HEK293 (cell line): ENCODE measurements at regions not wholly inside any gene's neighbourhood (a gene's known extent, or its start where the extent isn't known, plus 50 kb on each side); places are given as distances from the start of the nearest gene placed in this dataset.

Source experiments
- CTCF ChIA-PET: fragments of 350-600 bp; formaldehyde crosslinking; extraction: SDS; loops from one replicate; lab custom pipeline; 2021; ENCODE audit warnings: antibody characterized with exemption; lab: Yijun Ruan, JAX
- POLR2A ChIA-PET: fragments of 300-600 bp; formaldehyde crosslinking; extraction: SDS; loops from one replicate; lab custom pipeline; 2020; ENCODE audit warnings: antibody characterized with exemption, inconsistent platforms; lab: Yijun Ruan, JAX
- H3K27ac ChIP-seq: fragments of 200-500 bp; sonication (Bioruptor generic); 2 replicates; pipeline ENCODE4 v1.5.1; 2014; ENCODE audit warnings: low read depth, low read length, control low read depth, inconsistent platforms; ENCODE audit errors: extremely low read depth
- H3K36me3 ChIP-seq, 2 experiments: fragments of 200-500 bp in 1 of 2; sonication (Bioruptor generic) in 1 of 2; 1 replicate in 1 of 2; 2 replicates in 1 of 2; pipeline ENCODE4 v1.5.1; 2014 to 2017; ENCODE audit warnings: inconsistent platforms in 2 of 2, low read length in 2 of 2; ENCODE audit not compliant: control insufficient read depth in 2 of 2, insufficient read depth in 1 of 2
- H3K4me1 ChIP-seq: fragments of 200-500 bp; sonication (Bioruptor generic); 2 replicates; pipeline ENCODE4 v1.5.1; 2014; ENCODE audit warnings: mild to moderate bottlenecking, low read length, inconsistent platforms; ENCODE audit not compliant: control insufficient read depth, insufficient read depth
- H3K4me3 ChIP-seq: 2 replicates; pipeline ENCODE4 v1.5.1; 2011; ENCODE audit warnings: low read depth, mild to moderate bottlenecking, control low read depth, low read length, moderate library complexity
- H3K9me3 ChIP-seq: fragments of 200-500 bp; sonication (Bioruptor generic); 2 replicates; pipeline ENCODE4 v1.5.1; 2014; ENCODE audit warnings: low read depth, low read length, inconsistent platforms; ENCODE audit not compliant: control insufficient read depth, insufficient read depth
- ATF2 ChIP-seq: fragments of 450-650 bp; formaldehyde crosslinking; IDR thresholded peaks from 2 replicates; pipeline ENCODE4 v1.5.1; 2016; ENCODE audit warnings: missing biosample characterization, missing genetic modification characterization, low read depth
- BCL11B ChIP-seq: fragments of 450-650 bp; formaldehyde crosslinking; IDR thresholded peaks from 2 replicates; pipeline ENCODE4 v1.5.1; 2016; ENCODE audit warnings: low read depth, missing biosample characterization, missing genetic modification characterization
- HOXA7 ChIP-seq: sonication (generic); formaldehyde crosslinking; IDR thresholded peaks from 2 replicates; pipeline ENCODE4 v1.8.1; 2022; ENCODE audit warnings: missing genetic modification reagents, borderline replicate concordance
- KLF10 ChIP-seq: fragments of 450-650 bp; IDR thresholded peaks from 2 replicates; pipeline ENCODE4 v1.5.1; 2018; ENCODE audit warnings: missing biosample characterization, mild to moderate bottlenecking, missing genetic modification characterization
- KLF7 ChIP-seq: fragments of 450-650 bp; formaldehyde crosslinking; IDR thresholded peaks from 2 replicates; pipeline ENCODE4 v1.5.1; 2016; ENCODE audit warnings: missing biosample characterization, missing genetic modification characterization, borderline replicate concordance
- MYNN ChIP-seq: fragments of 450-650 bp; formaldehyde crosslinking; IDR thresholded peaks from 2 replicates; pipeline ENCODE4 v1.5.1; 2016; ENCODE audit warnings: missing biosample characterization, missing genetic modification characterization, borderline replicate concordance
- REPIN1 ChIP-seq: fragments of 450-650 bp; formaldehyde crosslinking; IDR thresholded peaks from 2 replicates; pipeline ENCODE4 v1.5.1; 2017; ENCODE audit warnings: missing biosample characterization, missing genetic modification characterization, low read depth
- ZBTB44 ChIP-seq: fragments of 450-650 bp; IDR thresholded peaks from 2 replicates; pipeline ENCODE4 v1.5.1; 2018; ENCODE audit warnings: missing biosample characterization, mild to moderate bottlenecking, missing genetic modification characterization
- ZBTB6 ChIP-seq: fragments of 450-650 bp; formaldehyde crosslinking; IDR thresholded peaks from 2 replicates; pipeline ENCODE4 v1.5.1; 2017; ENCODE audit warnings: missing biosample characterization, missing genetic modification characterization
- ZEB2 ChIP-seq: fragments of 450-650 bp; formaldehyde crosslinking; IDR thresholded peaks from 2 replicates; pipeline ENCODE4 v1.5.1; 2016; ENCODE audit warnings: missing biosample characterization, missing genetic modification characterization
- ZFP3 ChIP-seq: fragments of 450-650 bp; formaldehyde crosslinking; IDR thresholded peaks from 2 replicates; pipeline ENCODE4 v1.5.1; 2016; ENCODE audit warnings: low read depth, missing biosample characterization, missing genetic modification characterization
- ZNF174 ChIP-seq: fragments of 450-650 bp; formaldehyde crosslinking; IDR thresholded peaks from 2 replicates; pipeline ENCODE4 v1.5.0; 2017; ENCODE audit warnings: missing biosample characterization, mild to moderate bottlenecking, missing genetic modification characterization
- ZNF202 ChIP-seq: fragments of 450-650 bp; formaldehyde crosslinking; IDR thresholded peaks from 2 replicates; pipeline ENCODE4 v1.5.1; 2016; ENCODE audit warnings: missing biosample characterization, missing genetic modification characterization, borderline replicate concordance
- ZNF211 ChIP-seq: fragments of 450-650 bp; formaldehyde crosslinking; IDR thresholded peaks from 2 replicates; pipeline ENCODE4 v1.5.1; 2016; ENCODE audit warnings: low read depth, missing biosample characterization, missing genetic modification characterization
- ZNF214 ChIP-seq: fragments of 450-650 bp; formaldehyde crosslinking; IDR thresholded peaks from 2 replicates; pipeline ENCODE4 v1.5.1; 2017; ENCODE audit warnings: missing biosample characterization, mild to moderate bottlenecking, missing genetic modification characterization, borderline replicate concordance
- ZNF350 ChIP-seq: fragments of 450-650 bp; formaldehyde crosslinking; IDR thresholded peaks from 2 replicates; pipeline ENCODE4 v1.5.0; 2017; ENCODE audit warnings: missing biosample characterization, mild to moderate bottlenecking, missing genetic modification characterization
- ZNF510 ChIP-seq: fragments of 450-650 bp; formaldehyde crosslinking; IDR thresholded peaks from 2 replicates; pipeline ENCODE4 v1.5.1; 2018; ENCODE audit warnings: mild to moderate bottlenecking, missing genetic modification characterization, missing biosample characterization; ENCODE audit not compliant: insufficient replicate concordance
- ZNF544 ChIP-seq: fragments of 450-650 bp; formaldehyde crosslinking; IDR thresholded peaks from 2 replicates; pipeline ENCODE4 v1.5.0; 2017; ENCODE audit warnings: missing biosample characterization, missing genetic modification characterization
- ZNF549 ChIP-seq: fragments of 450-650 bp; IDR thresholded peaks from 2 replicates; pipeline ENCODE4 v1.5.1; 2018; ENCODE audit warnings: missing biosample characterization, missing genetic modification characterization, mild to moderate bottlenecking, inconsistent platforms, moderate library complexity
- ZNF571 ChIP-seq: fragments of 450-650 bp; formaldehyde crosslinking; IDR thresholded peaks from 2 replicates; pipeline ENCODE4 v1.5.0; 2017; ENCODE audit warnings: missing biosample characterization, missing genetic modification characterization
- ZNF624 ChIP-seq: fragments of 450-650 bp; formaldehyde crosslinking; IDR thresholded peaks from 2 replicates; pipeline ENCODE4 v1.5.1; 2017; ENCODE audit warnings: missing biosample characterization, missing genetic modification characterization
- ZNF670 ChIP-seq: fragments of 450-650 bp; formaldehyde crosslinking; IDR thresholded peaks from 2 replicates; pipeline ENCODE4 v1.5.1; 2016; ENCODE audit warnings: missing biosample characterization, missing genetic modification characterization, low read depth
- ZNF677 ChIP-seq: fragments of 450-650 bp; IDR thresholded peaks from 2 replicates; pipeline ENCODE4 v1.5.0; 2018; ENCODE audit warnings: missing biosample characterization, mild to moderate bottlenecking, missing genetic modification characterization, moderate library complexity
- ZNF704 ChIP-seq: fragments of 450-650 bp; formaldehyde crosslinking; IDR thresholded peaks from 2 replicates; pipeline ENCODE4 v1.5.1; 2016; ENCODE audit warnings: missing biosample characterization, missing genetic modification characterization
- ZNF707 ChIP-seq: fragments of 450-650 bp; formaldehyde crosslinking; IDR thresholded peaks from 2 replicates; pipeline ENCODE4 v1.5.1; 2016; ENCODE audit warnings: missing biosample characterization, missing genetic modification characterization
- ZNF76 ChIP-seq: fragments of 450-650 bp; formaldehyde crosslinking; IDR thresholded peaks from 2 replicates; pipeline ENCODE4; 2016; ENCODE audit warnings: low read depth, missing biosample characterization, missing genetic modification characterization, borderline replicate concordance
- ZNF776 ChIP-seq: fragments of 450-650 bp; formaldehyde crosslinking; IDR thresholded peaks from 2 replicates; pipeline ENCODE4 v1.5.0; 2017; ENCODE audit warnings: missing biosample characterization, missing genetic modification characterization, borderline replicate concordance
- ZSCAN5A ChIP-seq: fragments of 450-650 bp; formaldehyde crosslinking; IDR thresholded peaks from 2 replicates; pipeline ENCODE4 v1.5.1; 2016; ENCODE audit warnings: missing biosample characterization, missing genetic modification characterization

- CTCF ChIA-PET: no interaction called here
- POLR2A ChIA-PET: no interaction called here
Measured at GRCh38 chr17:13885953-13886889, 183.1 kb upstream of the COX10 start.

GRCh38 chr17:13888056-13888609 is 181.2 kb upstream of the COX10 start:
- Histone ChIP-seq H3K4me3 (no peak overlapping the region), H3K9me3 (no peaks in the 10 kb centered on the region), H3K27ac (no peak overlapping the region), H3K36me3 (no peaks in the 10 kb centered on the region), H3K4me1 (no peaks in the 10 kb centered on the region)
- ChIA-PET POLR2A (no interaction called here), CTCF (interaction anchor here (0.6 to 1.2 kb wide), 3 partner anchors 10 to 131 kb away, joined by 3 to 5 read pairs (median 3); no protein-coding TSS in a partner anchor)
- TF ChIP-seq ZNF670 (tag by site-specific recombination) (no peak), ZNF211 (tag by site-specific recombination) (no peak), ZNF571 (tag by site-specific recombination) (peak; percentile 74; the same call in 1 of the 2 replicates), KLF10 (tag by site-specific recombination) (peak; percentile 52; the same call in 1 of the 2 replicates), MYNN (tag by site-specific recombination) (no peak), ZNF776 (tag by site-specific recombination) (peak; percentile 70; the same call in 1 of the 2 replicates), ZNF510 (tag by site-specific recombination) (peak; percentile 59), ZNF202 (tag by site-specific recombination) (no peak), ZNF350 (tag by site-specific recombination) (peak; percentile 90), ZNF214 (peak; percentile 28; the same call in 1 of the 2 replicates), KLF7 (tag by site-specific recombination) (no peak), ZNF704 (tag by site-specific recombination) (no peak), ZNF174 (tag by site-specific recombination) (peak; percentile 79; the same call in 1 of the 2 replicates), ZNF549 (peak; percentile 68), ZNF544 (peak; percentile 87), ZBTB44 (peak; percentile 88), ATF2 (tag by site-specific recombination) (no peak), ZNF677 (peak; percentile 59; the same call in 1 of the 2 replicates)

More at GRCh38 chr17:13885953-13886889, 183.1 kb upstream of the COX10 start:
- no peaks in the 10 kb centered on the region for H3K9me3 ChIP-seq
- no peak overlapping the region for H3K27ac ChIP-seq
- no peak overlapping the region for H3K4me3 ChIP-seq
- H3K4me1 ChIP-seq: no peaks in the 10 kb centered on the region
- TF ChIP-seq ZFP3 (no peak), HOXA7 (CRISPR knock-in tag) (no peak), ZEB2 (tag by site-specific recombination) (no peak), ZNF707 (tag by site-specific recombination) (no peak), REPIN1 (tag by site-specific recombination) (no peak), ZSCAN5A (no peak), ZNF76 (tag by site-specific recombination) (no peak), ZBTB6 (tag by site-specific recombination) (no peak), ZNF624 (no peak), BCL11B (no peak)
- H3K36me3 ChIP-seq: no peaks in the 10 kb centered on the region
